GM18861 (cell line): ENCODE measurements at regions not wholly inside any gene's neighbourhood (a gene's known extent, or its start where the extent isn't known, plus 50 kb on each side); places are given as distances from the start of the nearest gene placed in this dataset.

Experiments
- ATAC-seq: cut with Tn5 transposase; IDR thresholded peaks from one replicate; pipeline ENCODE4 v1.9.1; 2021; ENCODE audit not compliant: unreplicated experiment

DNA sequence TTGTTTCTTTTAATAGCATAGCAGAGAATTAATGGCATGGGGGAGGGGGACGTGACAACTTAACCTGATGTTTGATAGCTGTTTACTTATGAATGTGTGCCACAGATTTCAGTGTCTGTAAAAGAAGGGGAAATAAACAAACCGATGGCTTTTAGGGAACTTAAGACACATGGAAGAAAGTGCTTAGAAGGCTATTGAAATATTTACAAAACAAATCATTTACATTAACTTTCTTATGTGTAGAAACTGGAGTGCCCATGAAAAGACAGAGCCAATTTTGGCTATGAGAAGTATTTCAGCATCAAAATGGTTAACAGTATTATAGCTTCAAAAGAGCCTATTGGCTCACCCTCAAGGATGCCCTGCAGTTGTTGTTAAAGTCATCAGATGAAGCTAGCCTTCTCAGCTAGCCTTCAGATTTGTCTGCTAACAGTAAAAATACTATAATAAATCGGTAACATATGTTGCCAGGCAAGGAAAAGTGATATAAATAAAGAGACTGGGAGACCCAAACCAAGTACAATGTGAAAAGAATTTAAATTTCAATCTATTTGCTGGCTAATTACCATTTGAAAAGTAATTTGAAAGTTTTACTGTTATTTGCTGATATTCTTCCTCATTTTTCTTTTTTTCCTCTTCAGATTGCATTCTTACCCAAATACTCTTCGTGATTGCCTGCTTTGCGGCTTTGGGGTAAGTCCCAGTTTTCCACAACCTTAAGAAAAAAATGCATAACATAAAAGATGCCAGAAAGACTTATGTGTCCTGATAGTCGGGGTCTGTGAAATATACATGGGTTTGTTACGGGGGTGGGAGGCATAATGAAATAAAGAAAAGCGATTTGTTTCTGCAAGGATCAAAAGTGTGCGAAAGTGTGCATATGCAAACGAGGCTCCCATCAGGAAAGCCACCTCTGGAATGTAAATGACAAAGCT lies 256.4 kb downstream of the MEIS1 start:
- ATAC-seq = no peak

DNA sequence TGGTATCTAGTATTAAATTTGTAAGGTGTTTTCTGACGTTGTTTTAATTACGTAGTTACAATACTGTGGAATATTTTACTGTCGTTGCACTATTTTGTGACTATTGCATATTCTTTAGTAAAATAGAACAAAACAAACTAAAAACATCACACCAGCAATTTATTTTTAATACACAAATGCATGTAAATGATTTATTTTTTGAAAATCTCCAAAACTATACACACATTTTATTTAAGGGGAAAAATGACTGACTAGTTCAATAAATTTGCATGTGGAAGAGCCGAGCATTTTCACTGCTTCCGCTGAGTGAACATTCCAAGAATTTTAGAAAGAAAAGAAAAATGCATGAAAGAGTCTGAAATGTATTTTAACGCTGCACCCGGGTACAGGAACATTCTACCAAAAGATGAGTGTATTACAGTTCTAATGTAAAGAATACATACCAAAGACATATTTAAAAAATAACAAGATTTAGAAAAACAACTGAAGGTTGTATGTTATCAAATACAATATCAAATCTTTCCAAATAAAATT lies 257.7 kb downstream of the MEIS1 start:
- ATAC-seq = no peak

GRCh38 chr2:66693076-66693965 lies 258.4 kb downstream of the MEIS1 start:
- no peak for ATAC-seq

DNA sequence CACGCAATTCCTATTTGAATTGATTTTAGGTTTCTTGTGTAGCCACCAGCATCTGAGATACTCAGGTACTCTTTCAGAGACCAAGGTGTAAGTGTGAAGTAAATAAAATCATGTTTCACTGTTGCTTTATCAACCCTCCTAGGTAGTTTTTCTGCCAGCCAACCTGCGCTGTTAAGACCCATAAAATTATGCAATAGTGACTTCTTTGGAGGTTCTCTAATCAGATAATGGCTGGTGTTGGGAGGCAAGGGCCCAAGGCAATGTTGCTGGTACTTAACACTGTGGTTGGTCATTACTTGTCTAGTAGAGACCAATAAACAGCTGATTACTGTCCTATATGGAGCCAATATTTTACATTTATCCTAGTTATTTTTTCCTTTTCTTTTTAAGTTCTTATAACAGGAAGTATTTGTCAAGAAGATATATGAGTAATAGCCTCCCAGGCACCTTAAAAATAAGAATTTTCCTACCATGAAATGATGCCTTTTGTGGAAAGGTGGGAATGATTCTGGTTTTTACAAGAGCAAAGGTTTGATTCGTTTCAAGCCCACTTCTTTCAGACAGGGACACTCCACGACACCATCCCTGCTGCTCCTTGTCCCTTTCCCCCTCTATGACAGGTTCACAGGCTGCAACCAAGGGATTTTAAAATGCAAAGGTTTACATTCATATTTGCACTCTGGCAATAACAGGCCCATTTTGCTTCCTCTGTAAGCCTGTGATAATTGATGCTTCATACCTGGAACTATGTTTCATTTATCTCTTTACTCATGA lies 259.3 kb downstream of the MEIS1 start:
- ATAC-seq = no peak

- no peak for ATAC-seq
Observed at GRCh38 chr2:66695226-66695735, 260.4 kb downstream of the MEIS1 start.

DNA sequence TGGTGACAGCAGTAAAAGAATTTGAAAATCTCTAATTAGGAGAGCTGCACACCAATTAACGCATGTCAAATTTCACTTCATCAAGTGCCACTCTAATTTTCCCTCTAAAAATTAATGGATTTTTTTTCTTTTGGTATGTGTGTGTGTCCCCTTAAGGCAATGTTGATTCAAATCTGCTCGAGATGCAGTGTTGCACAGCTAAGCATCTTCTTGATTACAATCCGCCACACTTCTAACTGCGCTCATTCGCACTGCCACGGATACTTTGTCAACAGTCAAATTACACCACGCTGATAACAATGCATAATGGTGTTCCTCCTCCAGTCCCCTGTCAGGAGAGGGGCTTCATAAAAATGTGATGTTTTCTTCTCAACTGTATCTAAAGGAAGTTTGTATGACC lies 261.4 kb downstream of the MEIS1 start:
- ATAC-seq = no peak

DNA sequence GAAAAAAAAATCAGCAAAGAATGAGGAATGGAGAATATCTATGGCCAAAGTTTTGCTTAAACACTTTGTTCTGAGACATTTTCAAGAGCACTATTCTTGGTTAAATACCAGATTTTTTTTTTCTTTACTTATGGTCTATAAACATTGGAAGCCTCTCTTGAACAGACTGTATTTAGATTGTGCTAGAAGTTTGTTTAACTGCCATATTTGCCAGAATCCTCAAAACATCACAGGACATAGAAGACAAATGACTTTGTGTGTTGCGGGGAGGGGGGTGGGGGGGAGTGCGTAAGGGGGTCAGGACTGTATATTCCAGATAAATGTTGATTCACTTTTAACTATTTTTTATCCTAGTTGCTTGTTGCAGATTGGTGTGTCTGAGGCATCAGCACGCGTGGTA lies 262.0 kb downstream of the MEIS1 start:
- no peak for ATAC-seq

GRCh38 chr2:66697366-66697765 lies 262.4 kb downstream of the MEIS1 start:
- no peak for ATAC-seq

- no peak for ATAC-seq
Observed at GRCh38 chr2:66698091-66698490, 263.2 kb downstream of the MEIS1 start.

GRCh38 chr2:66698576-66699239 lies 263.8 kb downstream of the MEIS1 start:
- ATAC-seq = no peak

DNA sequence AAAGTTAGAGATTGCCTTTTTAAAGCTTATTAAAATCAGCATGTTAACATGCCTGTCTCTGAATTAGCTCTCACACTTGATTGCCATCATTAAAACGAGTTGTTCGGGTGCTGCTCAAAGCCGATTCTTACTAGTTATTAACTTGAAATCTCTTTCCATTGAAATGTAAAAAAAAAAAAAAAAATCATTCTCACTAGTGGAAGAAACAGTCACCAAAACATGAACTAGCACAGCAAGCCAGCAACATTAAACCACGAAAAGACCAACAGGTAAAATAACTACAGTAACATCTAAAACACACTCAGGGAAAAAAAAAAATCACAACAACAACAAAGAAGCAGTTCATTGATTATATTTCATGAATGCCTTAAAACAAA lies 264.5 kb downstream of the MEIS1 start:
- no peak for ATAC-seq

DNA sequence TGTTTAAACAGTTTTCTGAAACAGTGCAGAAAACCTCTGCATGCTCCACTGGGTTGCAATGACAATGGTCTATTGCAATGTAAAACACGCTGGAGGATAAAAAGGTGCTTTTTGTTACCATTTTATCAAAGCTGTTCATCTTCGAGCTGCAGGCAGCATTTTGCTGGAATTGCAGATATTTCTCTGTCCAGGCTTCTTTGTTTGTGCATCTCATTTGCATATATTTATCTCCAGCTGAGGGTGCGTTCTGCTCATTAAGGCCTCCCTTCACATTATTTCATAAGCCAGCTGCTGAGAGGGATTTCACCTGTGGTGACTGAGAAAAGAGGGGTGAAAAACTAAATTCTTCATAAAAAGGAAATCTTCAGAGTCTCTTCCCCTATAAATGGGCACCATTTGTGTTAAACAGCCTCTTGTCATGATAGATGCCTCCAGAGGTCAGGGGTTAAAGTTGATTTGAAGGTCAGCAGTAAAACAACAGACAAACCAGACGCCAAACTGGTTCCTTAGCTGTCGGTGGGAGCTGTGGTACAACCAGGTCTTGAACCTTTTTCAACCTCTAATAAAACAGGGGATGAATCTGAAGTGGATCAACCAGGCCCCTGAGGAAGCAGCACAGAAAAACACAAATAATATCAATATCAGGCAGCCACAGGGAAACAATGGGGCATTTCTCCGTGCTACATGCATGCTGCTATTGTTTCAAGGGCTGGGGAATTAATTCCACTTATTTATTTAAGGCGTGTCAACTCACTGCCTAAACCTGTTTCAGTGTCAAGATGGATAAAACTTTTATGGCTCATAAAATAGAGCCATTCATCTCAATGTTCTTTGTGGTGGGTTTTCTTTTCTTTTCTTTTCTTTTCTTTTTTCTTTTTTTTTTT lies 265.1 kb downstream of the MEIS1 start:
- ATAC-seq = no peak

DNA sequence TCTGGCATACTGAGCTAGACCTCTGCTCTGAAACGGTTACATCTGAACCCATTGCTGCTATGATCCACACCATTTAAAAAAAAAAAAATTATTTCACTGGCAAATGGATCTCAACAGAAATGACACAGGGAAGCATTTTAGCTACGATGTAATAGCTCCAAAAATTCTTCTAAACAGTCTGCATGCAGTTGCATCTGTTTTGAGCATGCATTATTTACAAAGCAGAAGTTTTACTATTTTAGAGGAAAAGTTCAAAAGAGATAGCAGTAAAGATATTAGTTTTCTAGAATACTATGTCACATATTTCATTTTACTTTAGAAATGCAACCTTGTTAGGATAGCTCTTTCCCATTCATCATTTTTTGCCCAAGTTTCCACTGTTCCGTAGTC lies 265.7 kb downstream of the MEIS1 start:
- no peak for ATAC-seq

DNA sequence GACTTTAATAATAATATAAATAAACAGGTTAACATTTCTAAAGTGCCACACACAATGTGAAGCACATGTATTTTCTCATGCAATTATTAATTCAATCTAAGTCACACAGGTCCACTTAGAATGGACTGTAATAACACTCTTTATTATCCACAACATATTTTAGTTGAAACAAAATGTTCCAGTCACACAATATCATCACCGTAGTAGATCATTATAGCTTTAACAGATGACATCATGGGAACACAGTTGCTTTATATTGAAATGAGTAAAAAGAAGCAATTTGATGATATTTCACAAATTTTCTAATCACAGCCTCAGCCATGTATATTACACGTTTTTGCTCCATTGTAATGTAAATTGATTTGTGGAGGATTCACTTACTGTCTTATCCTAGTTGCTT lies 266.3 kb downstream of the MEIS1 start:
- no peak for ATAC-seq

GRCh38 chr2:66701656-66702055 lies 266.7 kb downstream of the MEIS1 start:
- ATAC-seq = no peak

- no peak for ATAC-seq
Observed at GRCh38 chr2:66702301-66702700, 267.4 kb downstream of the MEIS1 start.

- no peak for ATAC-seq
Observed at GRCh38 chr2:66704786-66705185, 269.9 kb downstream of the MEIS1 start.

DNA sequence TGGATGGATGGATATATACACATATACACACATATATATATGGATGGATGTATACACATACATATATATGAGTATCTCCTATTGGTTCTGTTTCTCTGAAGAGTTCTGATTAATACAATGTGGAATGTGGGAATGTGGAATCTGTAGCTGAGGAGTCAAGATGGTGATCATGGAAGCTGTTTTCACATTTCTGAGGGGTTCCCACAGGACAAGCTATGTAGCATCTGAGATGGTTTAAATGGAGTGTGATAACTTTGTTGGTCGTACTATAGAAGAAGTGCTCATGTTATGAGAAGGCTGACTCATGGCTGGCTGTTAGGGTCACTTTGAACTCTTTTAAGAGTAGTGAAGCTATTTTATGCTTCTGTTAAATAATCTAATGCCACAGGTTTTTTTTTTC lies 279.7 kb downstream of the MEIS1 start:
- no peak for ATAC-seq

- ATAC-seq = no peak
Observed at GRCh38 chr2:66717218-66717905, 282.4 kb downstream of the MEIS1 start.
